ENCODE measurements at regions not wholly inside any gene's neighbourhood (a gene's known extent, or its start where the extent isn't known, plus 50 kb on each side); places are given as distances from the start of the nearest gene placed in this dataset.

DNA sequence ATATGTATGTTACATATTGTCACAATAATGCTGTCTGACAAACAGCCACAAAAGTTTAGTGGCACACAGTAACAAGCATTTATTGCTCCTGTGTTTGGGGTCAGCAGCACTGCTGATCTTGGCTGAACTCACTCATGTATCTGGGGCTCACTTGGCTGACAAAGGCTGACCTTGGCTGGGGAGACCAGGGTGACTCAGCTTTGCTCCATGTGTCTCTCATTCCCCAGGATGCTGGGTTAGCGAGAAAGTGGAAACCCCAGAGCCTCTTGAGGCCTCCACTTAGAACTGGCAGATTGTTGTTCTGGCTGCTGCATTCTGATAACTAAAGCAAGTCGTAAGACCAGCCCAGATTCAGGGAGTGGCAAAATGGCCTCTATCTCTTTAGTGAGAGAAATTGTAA, 217.3 kb upstream of the HABP2 start:
- H3K79me2 ChIP-seq (ENCODE audit: low read length), result no peaks in the 10 kb centered on the region
- H4K20me1 ChIP-seq (ENCODE audit: insufficient read depth, low read length), result no peaks in the 10 kb centered on the region
- H3K36me3 ChIP-seq (replicated peaks; ENCODE audit: insufficient read depth, low read length), result no peaks in the 10 kb centered on the region
- DNase-seq, result no peak
- H3K27ac ChIP-seq (ENCODE audit: low read length), result no peak overlapping the region
- H3K27me3 ChIP-seq (replicated peaks; ENCODE audit: insufficient read depth, low read length), result no peaks in the 10 kb centered on the region
- H3K4me1 ChIP-seq (ENCODE audit: low read length), result no peaks in the 10 kb centered on the region
- TF ChIP-seq, protein P1, sequence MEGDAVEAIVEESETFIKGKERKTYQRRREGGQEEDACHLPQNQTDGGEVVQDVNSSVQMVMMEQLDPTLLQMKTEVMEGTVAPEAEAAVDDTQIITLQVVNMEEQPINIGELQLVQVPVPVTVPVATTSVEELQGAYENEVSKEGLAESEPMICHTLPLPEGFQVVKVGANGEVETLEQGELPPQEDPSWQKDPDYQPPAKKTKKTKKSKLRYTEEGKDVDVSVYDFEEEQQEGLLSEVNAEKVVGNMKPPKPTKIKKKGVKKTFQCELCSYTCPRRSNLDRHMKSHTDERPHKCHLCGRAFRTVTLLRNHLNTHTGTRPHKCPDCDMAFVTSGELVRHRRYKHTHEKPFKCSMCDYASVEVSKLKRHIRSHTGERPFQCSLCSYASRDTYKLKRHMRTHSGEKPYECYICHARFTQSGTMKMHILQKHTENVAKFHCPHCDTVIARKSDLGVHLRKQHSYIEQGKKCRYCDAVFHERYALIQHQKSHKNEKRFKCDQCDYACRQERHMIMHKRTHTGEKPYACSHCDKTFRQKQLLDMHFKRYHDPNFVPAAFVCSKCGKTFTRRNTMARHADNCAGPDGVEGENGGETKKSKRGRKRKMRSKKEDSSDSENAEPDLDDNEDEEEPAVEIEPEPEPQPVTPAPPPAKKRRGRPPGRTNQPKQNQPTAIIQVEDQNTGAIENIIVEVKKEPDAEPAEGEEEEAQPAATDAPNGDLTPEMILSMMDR (IDR thresholded peaks at IDR 0.05; ENCODE audit: low read length), result no peak
- TF ChIP-seq EZH2 (optimal IDR thresholded peaks at IDR 0.05; ENCODE audit: low read depth, low read length) (no peak), EZH2phosphoT487 (IDR thresholded peaks at IDR 0.05; ENCODE audit: low read length) (no peak)
- H3K9me3 ChIP-seq (replicated peaks; ENCODE audit: insufficient read depth, low read length), result no peaks in the 10 kb centered on the region
- no peaks in the 10 kb centered on the region for H3F3A ChIP-seq (ENCODE audit: insufficient read depth, low read length)
- H3K9ac ChIP-seq (ENCODE audit: low read length), result no peak overlapping the region
- no peak overlapping the region for H3K4me2 ChIP-seq (ENCODE audit: low read depth, low read length)
- no peaks in the 10 kb centered on the region for H3K9me2 ChIP-seq (replicated peaks; ENCODE audit: insufficient read depth, low read length)
- no peak overlapping the region for H2AFZ ChIP-seq (ENCODE audit: low read length)
- H3K4me3 ChIP-seq (ENCODE audit: low read length), result no peak overlapping the region

DNA sequence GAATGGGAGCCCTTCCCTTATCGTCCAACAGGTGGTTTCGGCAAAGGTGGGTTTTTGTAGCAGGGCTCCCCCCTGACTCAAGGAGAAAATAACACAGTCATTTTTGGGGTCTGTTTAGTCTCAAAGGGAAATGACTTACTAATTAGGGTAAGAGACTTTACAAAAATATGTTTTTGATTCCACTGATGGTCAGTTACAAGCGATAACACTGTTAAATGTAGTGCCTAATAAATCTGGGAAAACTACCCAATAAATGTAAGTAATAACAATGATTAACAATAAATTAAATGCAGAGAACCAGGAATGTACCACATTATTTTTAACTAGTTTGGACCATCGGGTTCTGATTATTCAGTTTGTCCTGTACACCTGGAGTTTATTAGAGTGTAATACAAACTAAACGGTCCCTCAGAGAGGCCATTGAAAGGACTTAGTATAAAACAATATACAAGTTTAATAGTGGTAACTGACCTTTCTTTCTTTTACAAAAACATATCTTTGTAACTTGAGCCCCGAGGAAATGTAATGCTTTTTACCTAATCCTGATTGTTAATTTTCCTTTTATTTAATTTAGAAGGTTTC, 216.2 kb upstream of the HABP2 start:
- H3K4me2 ChIP-seq (ENCODE audit: low read depth, low read length), result no peak overlapping the region
- H3K9ac ChIP-seq (ENCODE audit: low read length), result no peak overlapping the region
- H3K4me3 ChIP-seq (ENCODE audit: low read length), result no peak overlapping the region
- no peak overlapping the region for H2AFZ ChIP-seq (ENCODE audit: low read length)
- H3K9me2 ChIP-seq (replicated peaks; ENCODE audit: insufficient read depth, low read length), result no peaks in the 10 kb centered on the region
- no peaks in the 10 kb centered on the region for H3F3A ChIP-seq (ENCODE audit: insufficient read depth, low read length)
- no peaks in the 10 kb centered on the region for H3K27me3 ChIP-seq (replicated peaks; ENCODE audit: insufficient read depth, low read length)
- H4K20me1 ChIP-seq (ENCODE audit: insufficient read depth, low read length), result no peaks in the 10 kb centered on the region
- H3K27ac ChIP-seq (ENCODE audit: low read length), result no peak overlapping the region
- H3K4me1 ChIP-seq (ENCODE audit: low read length), result no peaks in the 10 kb centered on the region
- H3K9me3 ChIP-seq (replicated peaks; ENCODE audit: insufficient read depth, low read length), result no peaks in the 10 kb centered on the region
- H3K36me3 ChIP-seq (replicated peaks; ENCODE audit: insufficient read depth, low read length), result no peaks in the 10 kb centered on the region
- TF ChIP-seq, protein P1 (IDR thresholded peaks at IDR 0.05; ENCODE audit: low read length), result no peak
- TF ChIP-seq EZH2 (optimal IDR thresholded peaks at IDR 0.05; ENCODE audit: low read depth, low read length), result no peak
- TF ChIP-seq EZH2phosphoT487 (IDR thresholded peaks at IDR 0.05; ENCODE audit: low read length), result no peak
- no peaks in the 10 kb centered on the region for H3K79me2 ChIP-seq (ENCODE audit: low read length)
- DNase-seq, result no peak

DNA sequence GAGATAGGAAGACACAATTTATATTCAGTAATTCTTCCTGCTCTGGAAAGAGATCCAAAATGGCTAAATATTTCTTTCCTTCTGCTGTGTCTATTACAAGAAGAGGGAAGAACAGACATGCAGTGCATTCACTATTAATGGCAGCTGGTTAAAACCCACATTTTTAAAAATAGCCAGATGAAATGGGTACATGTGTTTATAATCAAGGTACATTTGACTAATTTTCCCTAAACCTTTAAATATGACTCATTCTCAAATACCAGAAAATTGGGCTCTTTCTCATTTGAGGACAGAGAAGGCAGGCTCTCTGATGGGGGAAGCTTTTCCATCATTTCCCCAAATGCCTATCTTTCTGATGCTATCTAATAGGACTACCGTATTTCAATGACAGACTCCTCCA, 215.7 kb upstream of the HABP2 start:
- no peak for TF ChIP-seq EZH2phosphoT487 (IDR thresholded peaks at IDR 0.05; ENCODE audit: low read length)
- TF ChIP-seq, protein P1 (IDR thresholded peaks at IDR 0.05; ENCODE audit: low read length), result no peak
- TF ChIP-seq EZH2 (optimal IDR thresholded peaks at IDR 0.05; ENCODE audit: low read depth, low read length), result no peak
- H4K20me1 ChIP-seq (ENCODE audit: insufficient read depth, low read length), result no peaks in the 10 kb centered on the region
- H3K9me2 ChIP-seq (replicated peaks; ENCODE audit: insufficient read depth, low read length), result no peaks in the 10 kb centered on the region
- no peak overlapping the region for H3K4me3 ChIP-seq (ENCODE audit: low read length)
- no peaks in the 10 kb centered on the region for H3K27me3 ChIP-seq (replicated peaks; ENCODE audit: insufficient read depth, low read length)
- no peak overlapping the region for H3K27ac ChIP-seq (ENCODE audit: low read length)
- no peaks in the 10 kb centered on the region for H3K9me3 ChIP-seq (replicated peaks; ENCODE audit: insufficient read depth, low read length)
- no peak for DNase-seq
- no peaks in the 10 kb centered on the region for H3F3A ChIP-seq (ENCODE audit: insufficient read depth, low read length)
- no peaks in the 10 kb centered on the region for H3K79me2 ChIP-seq (ENCODE audit: low read length)
- no peak overlapping the region for H3K9ac ChIP-seq (ENCODE audit: low read length)
- no peak overlapping the region for H2AFZ ChIP-seq (ENCODE audit: low read length)
- no peaks in the 10 kb centered on the region for H3K4me1 ChIP-seq (ENCODE audit: low read length)
- no peaks in the 10 kb centered on the region for H3K36me3 ChIP-seq (replicated peaks; ENCODE audit: insufficient read depth, low read length)
- H3K4me2 ChIP-seq (ENCODE audit: low read depth, low read length), result no peak overlapping the region

Data from MM.1S (cell line).